Stomach (tissue), 8 donors: ENCODE measurements at regions not wholly inside any gene's neighbourhood (a gene's known extent, or its start where the extent isn't known, plus 50 kb on each side); places are given as distances from the start of the nearest gene placed in this dataset.

ENCODE experiments used
- DNase-seq, 2 donors: peaks; one replicate each; pipeline versions ENCODE4 v3.0.0 to v3.0.0-alpha.2; 2013 to 2019
- H3K27ac ChIP-seq, 5 donors: fragments of 200-600 bp in 4 of 5; sonication (generic) in 4 of 5; one replicate each; pipeline ENCODE4 v1.5.1; 2013 to 2019; ENCODE audit warnings: mild to moderate bottlenecking in 1 of 5, moderate library complexity in 1 of 5
- H3K27me3 ChIP-seq, 3 donors: fragments of 200-600 bp; sonication (generic); one replicate each; pipeline ENCODE4 v1.5.1; 2017 to 2019; ENCODE audit warnings: mixed run types in 1 of 3
- H3K36me3 ChIP-seq, 4 donors: fragments of 200-600 bp; sonication (generic); 1 replicate in 3 of 4; 2 replicates in 1 of 4; pipeline ENCODE4 v1.5.1; 2016 to 2019
- H3K4me1 ChIP-seq, 4 donors: fragments of 200-600 bp; sonication (generic); one replicate each; pipeline ENCODE4 v1.5.1; 2016 to 2019
- H3K4me3 ChIP-seq, 4 donors: fragments of 200-600 bp; sonication (generic) in 3 of 4; one replicate each; pipeline ENCODE4 v1.5.1; 2016 to 2019; ENCODE audit warnings: mild to moderate bottlenecking in 1 of 4
- H3K9me3 ChIP-seq, 4 donors: fragments of 200-600 bp; sonication (generic); one replicate each; pipeline ENCODE4 v1.5.1; 2016 to 2019
- EP300 ChIP-seq: sonication (generic); formaldehyde crosslinking; IDR thresholded peaks from one replicate; pipeline ENCODE4 v1.6.1; 2017; ENCODE audit warnings: antibody characterized with exemption
- POLR2A ChIP-seq, 4 donors: fragments of 450-650 bp; IDR thresholded peaks; one replicate each; pipeline ENCODE4 v1.6.1; 2016; ENCODE audit warnings: antibody characterized with exemption in 4 of 4, control low read depth in 2 of 4, mild to moderate bottlenecking in 1 of 4, moderate library complexity in 1 of 4
- POLR2AphosphoS5 ChIP-seq, 3 donors: sonication (generic); formaldehyde crosslinking; IDR thresholded peaks; one replicate each; pipeline ENCODE4 v1.6.1; 2016; ENCODE audit warnings: antibody characterized with exemption in 3 of 3
- WGBS, 5 donors: extraction: QIAGEN DNeasy Blood & Tissue Kit in 3 of 5; methylation state at CpG; one replicate each; pipeline versions ENCODE4 v1.1.5 to v1.1.7; 2013 to 2018; 5-methylcytosine and 5-hydroxymethylcytosine counted together
- intact Hi-C: fragments of 100-400 bp; cut with DNase I; formaldehyde crosslinking; loops from one replicate; pipeline ENCODE4 v1.15.1; 2023; ENCODE audit warnings: low total_unique reads
- TF ChIP-seq, protein P1 (sequence below), 7 experiments: fragments of 450-650 bp in 4 of 7; fragments of 200-600 bp in 3 of 7; sonication (generic) in 3 of 7; IDR thresholded peaks; one replicate each; pipeline ENCODE4 v1.5.1; 2016 to 2019; ENCODE audit warnings: antibody characterized with exemption in 7 of 7, control low read depth in 2 of 7, mild to moderate bottlenecking in 1 of 7
- donor health status: healthy with polysubstance abuse.
- donor health status: Bipolar disorder and iron deficiency.
- donor health status: healthy.

DNA sequence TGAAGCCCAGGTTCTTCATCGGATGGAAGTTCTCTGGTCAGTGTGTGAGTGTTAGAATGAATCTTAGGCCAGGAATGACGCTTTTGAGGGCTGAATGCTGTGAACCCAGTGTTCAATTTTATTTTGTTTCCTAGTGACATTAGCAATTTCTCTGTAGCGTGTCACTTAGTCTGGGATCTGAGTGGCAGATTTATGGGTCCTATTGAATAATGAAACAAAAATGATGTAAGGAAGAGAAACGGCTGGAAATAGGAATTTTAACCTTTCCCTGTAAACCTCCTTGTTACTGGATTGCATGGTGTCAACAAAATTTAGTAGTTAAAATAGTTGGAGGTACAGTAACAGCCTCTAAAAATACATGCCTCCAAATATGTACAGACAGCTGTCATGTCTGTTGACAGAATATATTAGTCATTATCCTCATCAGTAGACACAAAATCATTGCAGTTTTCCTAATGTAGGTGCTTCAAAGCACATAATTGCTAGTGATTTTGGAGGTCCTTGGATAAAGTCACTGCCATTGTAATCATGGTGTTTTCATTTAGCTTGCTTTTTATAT, 223.8 kb upstream of the SPRED2 start:
- DNase-seq, result no peak
- H3K4me3 ChIP-seq, result no peak overlapping the region
- WGBS, 5 donors, result 67 to 74% (median 72%) methylated on average over 4 of the region's 4 CpGs
- peaks cover 0 to 9% (median 7%) of the 10 kb centered on the region in 4 donors for H3K4me1 ChIP-seq
- H3K27ac ChIP-seq, result no peak overlapping the region
- intact Hi-C loops, result no loop called here
- no peaks in the 10 kb centered on the region for H3K27me3 ChIP-seq
- TF ChIP-seq EP300 (no peak), POLR2A (IDR thresholded peaks at IDR 0.05) (no peak), POLR2AphosphoS5 (IDR thresholded peaks at IDR 0.05) (no peak)
- TF ChIP-seq, protein P1, sequence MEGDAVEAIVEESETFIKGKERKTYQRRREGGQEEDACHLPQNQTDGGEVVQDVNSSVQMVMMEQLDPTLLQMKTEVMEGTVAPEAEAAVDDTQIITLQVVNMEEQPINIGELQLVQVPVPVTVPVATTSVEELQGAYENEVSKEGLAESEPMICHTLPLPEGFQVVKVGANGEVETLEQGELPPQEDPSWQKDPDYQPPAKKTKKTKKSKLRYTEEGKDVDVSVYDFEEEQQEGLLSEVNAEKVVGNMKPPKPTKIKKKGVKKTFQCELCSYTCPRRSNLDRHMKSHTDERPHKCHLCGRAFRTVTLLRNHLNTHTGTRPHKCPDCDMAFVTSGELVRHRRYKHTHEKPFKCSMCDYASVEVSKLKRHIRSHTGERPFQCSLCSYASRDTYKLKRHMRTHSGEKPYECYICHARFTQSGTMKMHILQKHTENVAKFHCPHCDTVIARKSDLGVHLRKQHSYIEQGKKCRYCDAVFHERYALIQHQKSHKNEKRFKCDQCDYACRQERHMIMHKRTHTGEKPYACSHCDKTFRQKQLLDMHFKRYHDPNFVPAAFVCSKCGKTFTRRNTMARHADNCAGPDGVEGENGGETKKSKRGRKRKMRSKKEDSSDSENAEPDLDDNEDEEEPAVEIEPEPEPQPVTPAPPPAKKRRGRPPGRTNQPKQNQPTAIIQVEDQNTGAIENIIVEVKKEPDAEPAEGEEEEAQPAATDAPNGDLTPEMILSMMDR (IDR thresholded peaks at IDR 0.05), result no peak
- H3K9me3 ChIP-seq, result no peaks in the 10 kb centered on the region
- H3K36me3 ChIP-seq, result no peaks in the 10 kb centered on the region

DNA sequence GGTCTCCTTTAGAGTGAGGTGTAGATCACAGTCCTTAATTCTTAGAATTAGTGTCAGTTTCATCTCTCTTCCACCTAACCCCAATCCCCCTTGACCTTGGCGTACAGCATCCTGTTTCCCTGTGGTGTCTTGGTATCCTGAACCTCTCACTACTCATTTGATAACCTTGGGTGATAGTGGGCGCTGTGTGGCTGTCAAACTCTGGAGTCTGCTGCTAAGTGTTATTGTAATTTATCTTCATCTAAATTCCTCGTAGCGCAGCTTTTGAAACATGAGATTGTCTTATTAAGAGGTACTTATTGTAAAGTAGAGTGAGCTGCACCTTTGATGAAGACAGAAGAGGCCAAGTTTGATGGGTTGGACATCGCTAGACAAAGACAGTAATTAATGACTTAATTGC, 222.6 kb upstream of the SPRED2 start:
- DNase-seq, result no peak
- no peaks in the 10 kb centered on the region for H3K27me3 ChIP-seq

DNA sequence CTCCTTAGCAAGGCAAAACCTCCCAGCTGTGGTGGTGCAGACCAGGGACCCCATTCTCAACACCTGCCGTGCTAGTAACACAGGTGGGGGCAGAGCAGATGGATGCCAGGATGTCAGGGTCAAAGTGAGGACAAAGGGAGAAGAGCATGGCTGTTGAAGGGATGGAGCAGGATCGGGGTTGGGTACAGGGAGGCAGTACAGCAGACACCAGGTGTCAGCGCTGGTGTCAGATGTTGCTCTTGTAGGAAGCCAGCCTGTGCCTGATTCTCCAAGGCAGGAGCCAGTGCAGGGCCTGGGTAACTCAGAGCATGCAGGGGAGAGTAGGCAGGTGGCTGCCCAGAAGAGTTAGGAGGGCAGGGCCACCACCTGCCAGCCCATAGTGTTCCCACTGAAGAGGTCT, 222.1 kb upstream of the SPRED2 start:
- Histone ChIP-seq H3K27me3 (no peaks in the 10 kb centered on the region), H3K27ac (no peak overlapping the region), H3K4me1 (peaks cover 0 to 9% (median 3%) of the 10 kb centered on the region in 4 donors), H3K4me3 (no peak overlapping the region), H3K9me3 (no peaks in the 10 kb centered on the region), H3K36me3 (no peaks in the 10 kb centered on the region)
- intact Hi-C loops, result no loop called here
- WGBS, 5 donors, result 86 to 93% (median 90%) methylated on average over 3 of the region's 3 CpGs
- DNase-seq, result no peak
- TF ChIP-seq, protein P1 (IDR thresholded peaks at IDR 0.05), result no peak
- TF ChIP-seq EP300 (no peak), POLR2AphosphoS5 (IDR thresholded peaks at IDR 0.05) (no peak), POLR2A (IDR thresholded peaks at IDR 0.05) (no peak)

More for the DNA sequence above, 222.6 kb upstream of the SPRED2 start:
- intact Hi-C loops, result no loop called here
- Histone ChIP-seq H3K36me3 (no peaks in the 10 kb centered on the region), H3K4me3 (no peak overlapping the region), H3K4me1 (peaks cover 0 to 9% (median 3%) of the 10 kb centered on the region in 4 donors), H3K27ac (no peak overlapping the region), H3K9me3 (no peaks in the 10 kb centered on the region)
- TF ChIP-seq POLR2A (IDR thresholded peaks at IDR 0.05), result no peak
- TF ChIP-seq, protein P1 (IDR thresholded peaks at IDR 0.05), result no peak
- no peak for TF ChIP-seq POLR2AphosphoS5 (IDR thresholded peaks at IDR 0.05)
- TF ChIP-seq EP300, result no peak
- WGBS, 5 donors, result 62 to 80% (median 74%) methylated on average over 5 of the region's 5 CpGs

DNA sequence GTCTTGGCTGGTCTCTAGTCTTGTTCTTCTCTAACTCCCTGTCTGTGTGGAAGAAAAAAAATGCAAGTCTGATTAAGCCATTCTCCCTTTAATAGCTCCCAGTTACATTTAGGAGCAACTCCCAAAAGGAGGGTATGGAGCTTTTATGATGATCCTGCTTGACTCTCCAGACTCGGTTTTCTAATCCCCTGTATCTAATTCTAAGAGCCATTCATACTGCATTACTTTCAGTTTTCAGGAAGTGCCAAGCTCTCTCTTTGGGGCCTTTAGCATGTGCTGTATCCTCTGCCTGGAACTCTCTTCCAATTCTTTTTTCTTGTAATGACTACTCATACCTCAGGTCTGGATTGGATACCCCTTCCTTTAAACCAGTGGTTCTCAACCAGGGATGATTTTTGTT, 219.7 kb upstream of the SPRED2 start:
- Histone ChIP-seq H3K4me3 (no peak overlapping the region), H3K36me3 (no peaks in the 10 kb centered on the region), H3K9me3 (no peaks in the 10 kb centered on the region), H3K27me3 (no peaks in the 10 kb centered on the region), H3K4me1 (peaks cover 0 to 6% (median 3%) of the 10 kb centered on the region in 4 donors), H3K27ac (no peak overlapping the region)
- intact Hi-C loops, result no loop called here
- WGBS, 5 donors, result 54 to 64% (median 62%) methylated on average over 1 of the region's 1 CpG
- no peak for DNase-seq
- TF ChIP-seq EP300 (no peak), POLR2A (IDR thresholded peaks at IDR 0.05) (no peak), POLR2AphosphoS5 (IDR thresholded peaks at IDR 0.05) (no peak)
- TF ChIP-seq, protein P1 (IDR thresholded peaks at IDR 0.05), result no peak
